HepG2 (cell line): ENCODE measurements at regions not wholly inside any gene's neighbourhood (a gene's known extent, or its start where the extent isn't known, plus 50 kb on each side); places are given as distances from the start of the nearest gene placed in this dataset.

Experiments
- ARNT2 ChIP-seq: sonication (generic); formaldehyde crosslinking; IDR thresholded peaks from 2 replicates; pipeline ENCODE4 v1.8.0; 2022; ENCODE audit warnings: mild to moderate bottlenecking, low read depth, missing genetic modification reagents, moderate library complexity
- ATF4 ChIP-seq, 2 experiments: fragments of 450-650 bp in 1 of 2; sonication (generic) in 1 of 2; formaldehyde crosslinking; IDR thresholded peaks; 2 replicates each; pipeline versions ENCODE4 v1.5.0 to v1.8.0; 2020 to 2022; ENCODE audit warnings: mild to moderate bottlenecking in 1 of 2, missing genetic modification reagents in 1 of 2
- BCLAF1 ChIP-seq: fragments of 450-650 bp; IDR thresholded peaks from 2 replicates; pipeline ENCODE4 v1.6.1; 2017; ENCODE audit warnings: mild to moderate bottlenecking
- E2F1 ChIP-seq: sonication (generic); formaldehyde crosslinking; IDR thresholded peaks from 2 replicates; pipeline ENCODE4 v1.5.0; 2020; ENCODE audit warnings: missing genetic modification reagents
- ETV5 ChIP-seq: IDR thresholded peaks from 2 replicates; pipeline ENCODE4 v1.6.1; 2018; ENCODE audit warnings: missing biosample characterization, missing genetic modification reagents, inconsistent platforms, borderline replicate concordance
- FOXK2 ChIP-seq: fragments of 450-650 bp; IDR thresholded peaks from 2 replicates; pipeline ENCODE4 v1.6.1; 2016
- HMGXB4 ChIP-seq, 2 experiments: sonication (generic) in 1 of 2; formaldehyde crosslinking in 1 of 2; IDR thresholded peaks; 2 replicates each; pipeline versions ENCODE4 v1.4.0 to v1.6.1; 2018 to 2020; ENCODE audit warnings: missing genetic modification reagents in 2 of 2, borderline replicate concordance in 1 of 2, low read depth in 1 of 2, mild to moderate bottlenecking in 1 of 2, missing biosample characterization in 1 of 2
- KAT2B ChIP-seq: fragments of 150-350 bp; IDR thresholded peaks from 2 replicates; pipeline ENCODE4 v1.6.1; 2014; ENCODE audit warnings: low read depth, low read length, borderline replicate concordance
- KDM1A ChIP-seq: IDR thresholded peaks from 2 replicates; pipeline ENCODE4 v1.6.1; 2016; ENCODE audit warnings: missing compliant biosample characterization
- MED8 ChIP-seq: sonication (generic); formaldehyde crosslinking; IDR thresholded peaks from 2 replicates; pipeline ENCODE4 v1.8.1; 2023; ENCODE audit warnings: mild to moderate bottlenecking, missing genetic modification reagents; ENCODE audit not compliant: insufficient replicate concordance
- MEIS1 ChIP-seq: sonication (generic); formaldehyde crosslinking; IDR thresholded peaks from 2 replicates; pipeline ENCODE4 v1.9.0; 2021; ENCODE audit warnings: mild to moderate bottlenecking, missing genetic modification reagents, moderate library complexity, borderline replicate concordance
- MTF2 ChIP-seq: sonication (generic); formaldehyde crosslinking; IDR thresholded peaks from 2 replicates; pipeline ENCODE4 v1.5.0; 2020; ENCODE audit warnings: missing genetic modification reagents, borderline replicate concordance
- PLRG1 ChIP-seq: fragments of 450-650 bp; conservative IDR thresholded peaks from 2 replicates; pipeline ENCODE4 v1.6.1; 2016
- PRMT3 ChIP-seq: sonication (generic); formaldehyde crosslinking; IDR thresholded peaks from 2 replicates; pipeline ENCODE4 v1.8.1; 2022; ENCODE audit warnings: low read depth, mild to moderate bottlenecking, moderate library complexity, missing genetic modification reagents, borderline replicate concordance
- RFX1 ChIP-seq: fragments of 450-650 bp; IDR thresholded peaks from 2 replicates; pipeline ENCODE4 v1.6.1; 2017
- XBP1 ChIP-seq: sonication (generic); formaldehyde crosslinking; IDR thresholded peaks from 2 replicates; pipeline ENCODE4 v1.5.0; 2020; ENCODE audit warnings: missing genetic modification reagents
- ZIK1 ChIP-seq: sonication (generic); formaldehyde crosslinking; IDR thresholded peaks from 2 replicates; pipeline ENCODE4 v1.5.0; 2020; ENCODE audit warnings: mild to moderate bottlenecking, low read depth, missing genetic modification reagents, borderline replicate concordance
- ZNF550 ChIP-seq: sonication (generic); formaldehyde crosslinking; IDR thresholded peaks from 2 replicates; pipeline ENCODE4 v1.4.0; 2020; ENCODE audit warnings: mild to moderate bottlenecking, missing genetic modification reagents, borderline replicate concordance
- ZNF766 ChIP-seq: sonication (generic); formaldehyde crosslinking; IDR thresholded peaks from 2 replicates; pipeline ENCODE4 v1.5.0; 2020; ENCODE audit warnings: missing genetic modification reagents, borderline replicate concordance
- ZNF891 ChIP-seq: sonication (generic); formaldehyde crosslinking; IDR thresholded peaks from 2 replicates; pipeline ENCODE4 v1.5.0; 2020; ENCODE audit warnings: mild to moderate bottlenecking, missing genetic modification reagents
- ZSCAN12 ChIP-seq: sonication (generic); formaldehyde crosslinking; IDR thresholded peaks from 2 replicates; pipeline ENCODE4 v1.9.0; 2021; ENCODE audit warnings: mild to moderate bottlenecking, missing genetic modification reagents
- ZSCAN21 ChIP-seq: sonication (generic); formaldehyde crosslinking; IDR thresholded peaks from 2 replicates; pipeline ENCODE4 v1.8.0; 2022; ENCODE audit warnings: mild to moderate bottlenecking, missing genetic modification reagents, moderate library complexity, borderline replicate concordance
- TF ChIP-seq, protein P1 (sequence below): sonication (generic); formaldehyde crosslinking; IDR thresholded peaks from 2 replicates; pipeline ENCODE4 v1.8.0; 2022; ENCODE audit warnings: mild to moderate bottlenecking, missing genetic modification reagents, moderate library complexity

- TF ChIP-seq PRMT3 (CRISPR knock-in tag) (0 out of 2 replicates have a peak, but pooled peaks have one; percentile 42), MED8 (CRISPR knock-in tag) (no peak), ZIK1 (CRISPR knock-in tag) (no peak), E2F1 (CRISPR knock-in tag) (no peak), XBP1 (no peak), HMGXB4 (CRISPR knock-in tag; IDR thresholded peaks at IDR 0.05; ENCODE audit: borderline replicate concordance in 1 of 2, low read depth in 1 of 2) (no peak), MTF2 (CRISPR knock-in tag) (no peak), MEIS1 (CRISPR knock-in tag) (0 out of 2 replicates have a peak, but pooled peaks have one; percentile 25), RFX1 (no peak), KDM1A (CRISPR knock-in tag) (no peak), PLRG1 (no peak), ETV5 (CRISPR knock-in tag) (no peak), ZNF766 (CRISPR knock-in tag) (0 out of 2 replicates have a peak, but pooled peaks have one; percentile 10), ZSCAN12 (CRISPR knock-in tag) (no peak), ATF4 (CRISPR knock-in tag; IDR thresholded peaks at IDR 0.05) (no peak), FOXK2 (no peak), KAT2B (no peak), ZNF891 (CRISPR knock-in tag) (no peak), ZSCAN21 (CRISPR knock-in tag) (no peak), ZNF550 (CRISPR knock-in tag) (0 out of 2 replicates have a peak, but pooled peaks have one; percentile 24), BCLAF1 (no peak), ARNT2 (CRISPR knock-in tag) (no peak)
- TF ChIP-seq, protein P1, sequence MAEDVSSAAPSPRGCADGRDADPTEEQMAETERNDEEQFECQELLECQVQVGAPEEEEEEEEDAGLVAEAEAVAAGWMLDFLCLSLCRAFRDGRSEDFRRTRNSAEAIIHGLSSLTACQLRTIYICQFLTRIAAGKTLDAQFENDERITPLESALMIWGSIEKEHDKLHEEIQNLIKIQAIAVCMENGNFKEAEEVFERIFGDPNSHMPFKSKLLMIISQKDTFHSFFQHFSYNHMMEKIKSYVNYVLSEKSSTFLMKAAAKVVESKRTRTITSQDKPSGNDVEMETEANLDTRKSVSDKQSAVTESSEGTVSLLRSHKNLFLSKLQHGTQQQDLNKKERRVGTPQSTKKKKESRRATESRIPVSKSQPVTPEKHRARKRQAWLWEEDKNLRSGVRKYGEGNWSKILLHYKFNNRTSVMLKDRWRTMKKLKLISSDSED (CRISPR knock-in tag) = no peak
Measured at GRCh38 chr20:59403962-59404314, 103.5 kb downstream of the EDN3 start (continued).
